CD14-positive monocyte (primary cell): ENCODE measurements at regions not wholly inside any gene's neighbourhood (a gene's known extent, or its start where the extent isn't known, plus 50 kb on each side); places are given as distances from the start of the nearest gene placed in this dataset.

Source experiments
- DNase-seq, 3 donors: peaks; one replicate each; pipeline ENCODE4 v3.0.0-alpha.2; 2011 to 2022
- H2AFZ ChIP-seq: 2 replicates; pipeline ENCODE4 v1.6.0; 2012; ENCODE audit warnings: mild to moderate bottlenecking, low read depth, low read length, inconsistent platforms; ENCODE audit not compliant: insufficient read depth, poor library complexity, severe bottlenecking
- H3K27ac ChIP-seq, 2 donors: 1 replicate in 1 of 2; 2 replicates in 1 of 2; pipeline ENCODE4 v1.5.1; 2012 to 2013; ENCODE audit warnings: low read length in 2 of 2, control low read depth in 1 of 2, inconsistent platforms in 1 of 2, low read depth in 1 of 2, mild to moderate bottlenecking in 1 of 2
- H3K27me3 ChIP-seq, 2 donors: one replicate each; pipeline versions ENCODE4 v1.6.0 to v1.6.1; 2011 to 2013; ENCODE audit warnings: low read length in 2 of 2; ENCODE audit not compliant: control insufficient read depth in 2 of 2, insufficient read depth in 2 of 2
- H3K36me3 ChIP-seq, 2 donors: replicated peaks in 1 of 2; 1 replicate in 1 of 2; 2 replicates in 1 of 2; pipeline versions ENCODE4 v1.5.1 to v1.6.1; 2012 to 2013; ENCODE audit warnings: low read length in 2 of 2, control low read depth in 1 of 2, inconsistent platforms in 1 of 2, mild to moderate bottlenecking in 1 of 2; ENCODE audit not compliant: insufficient read depth in 2 of 2, control insufficient read depth in 1 of 2
- H3K4me1 ChIP-seq, 2 donors: 1 replicate in 1 of 2; 2 replicates in 1 of 2; pipeline versions ENCODE4 v1.5.1 to v1.6.1; 2012 to 2013; ENCODE audit warnings: low read length in 2 of 2, control low read depth in 1 of 2, inconsistent platforms in 1 of 2, mild to moderate bottlenecking in 1 of 2, moderate library complexity in 1 of 2; ENCODE audit not compliant: insufficient read depth in 2 of 2, control insufficient read depth in 1 of 2
- H3K4me2 ChIP-seq: replicated peaks from 2 replicates; pipeline ENCODE3; 2012; ENCODE audit warnings: low read length, moderate library complexity, mild to moderate bottlenecking; ENCODE audit not compliant: poor library complexity, severe bottlenecking; ENCODE audit errors: extremely low read depth
- H3K4me3 ChIP-seq, 3 experiments: fragments of 200-600 bp in 1 of 3; sonication (generic) in 1 of 3; replicated peaks in 1 of 3; 1 replicate in 2 of 3; 2 replicates in 1 of 3; pipeline ENCODE4 v1.5.1; 2011 to 2013; ENCODE audit warnings: low read length in 3 of 3, mild to moderate bottlenecking in 3 of 3, control low read depth in 2 of 3, low read depth in 2 of 3, inconsistent platforms in 1 of 3, moderate library complexity in 1 of 3
- H3K79me2 ChIP-seq: 2 replicates; pipeline ENCODE4 v1.6.0; 2012; ENCODE audit warnings: mild to moderate bottlenecking, control low read depth, inconsistent platforms, low read length, moderate library complexity; ENCODE audit not compliant: insufficient read depth
- H3K9ac ChIP-seq: 2 replicates; pipeline ENCODE4 v1.6.0; 2017; ENCODE audit warnings: low read length, mild to moderate bottlenecking; ENCODE audit not compliant: insufficient read depth, poor library complexity, severe bottlenecking
- H3K9me3 ChIP-seq, 2 donors: replicated peaks in 1 of 2; 1 replicate in 1 of 2; 2 replicates in 1 of 2; pipeline versions ENCODE4 v1.5.1 to v1.6.1; 2012 to 2013; ENCODE audit warnings: low read length in 2 of 2, control low read depth in 1 of 2; ENCODE audit not compliant: control insufficient read depth in 1 of 2, insufficient read depth in 1 of 2
- H4K20me1 ChIP-seq: 2 replicates; pipeline ENCODE4 v1.6.0; 2012; ENCODE audit warnings: mild to moderate bottlenecking, low read length, control low read depth, moderate library complexity; ENCODE audit not compliant: insufficient read depth
- H3K27ac Mint-ChIP-seq, 7 donors: one replicate each; pipeline ENCODE4 v1.8.0; 2020; ENCODE audit warnings: mild to moderate bottlenecking in 7 of 7, mixed read lengths in 7 of 7, moderate library complexity in 6 of 7, inconsistent platforms in 2 of 7
- H3K27me3 Mint-ChIP-seq, 3 donors: one replicate each; pipeline ENCODE4 v1.8.0; 2021 to 2022; ENCODE audit warnings: low read depth in 3 of 3, mild to moderate bottlenecking in 3 of 3, mixed read lengths in 3 of 3, moderate library complexity in 3 of 3, inconsistent platforms in 1 of 3
- H3K36me3 Mint-ChIP-seq, 2 donors: one replicate each; pipeline ENCODE4 v1.8.0; 2020; ENCODE audit warnings: mixed read lengths in 2 of 2, inconsistent platforms in 1 of 2, mild to moderate bottlenecking in 1 of 2
- H3K4me1 Mint-ChIP-seq: one replicate; pipeline ENCODE4 v1.8.0; 2020; ENCODE audit warnings: mild to moderate bottlenecking, mixed read lengths
- H3K4me3 Mint-ChIP-seq, 2 donors: one replicate each; pipeline ENCODE4 v1.8.0; 2020; ENCODE audit warnings: mild to moderate bottlenecking in 2 of 2, mixed read lengths in 2 of 2, moderate library complexity in 1 of 2
- H3K9me3 Mint-ChIP-seq, 7 donors: one replicate each; pipeline ENCODE4 v1.8.0; 2020 to 2022; ENCODE audit warnings: mixed read lengths in 7 of 7, mild to moderate bottlenecking in 6 of 7, moderate library complexity in 6 of 7, inconsistent platforms in 2 of 7
- WGBS: methylation state at CpG from one replicate; pipeline ENCODE4 v1.1.5; 2013; ENCODE audit warnings: missing lambda C conversion rate; ENCODE audit not compliant: insufficient coverage; 5-methylcytosine and 5-hydroxymethylcytosine counted together
- intact Hi-C, 2 donors: fragments of 100-400 bp; cut with micrococcal nuclease; formaldehyde crosslinking; loops; one replicate each; pipeline versions ENCODE4 v1.15.0 to v1.15.1; 2023
- TF ChIP-seq, protein P1 (sequence below): fragments of 200-600 bp; IDR thresholded peaks from one replicate; pipeline ENCODE4 v1.8.0; 2022; ENCODE audit warnings: antibody characterized with exemption, mild to moderate bottlenecking

DNA sequence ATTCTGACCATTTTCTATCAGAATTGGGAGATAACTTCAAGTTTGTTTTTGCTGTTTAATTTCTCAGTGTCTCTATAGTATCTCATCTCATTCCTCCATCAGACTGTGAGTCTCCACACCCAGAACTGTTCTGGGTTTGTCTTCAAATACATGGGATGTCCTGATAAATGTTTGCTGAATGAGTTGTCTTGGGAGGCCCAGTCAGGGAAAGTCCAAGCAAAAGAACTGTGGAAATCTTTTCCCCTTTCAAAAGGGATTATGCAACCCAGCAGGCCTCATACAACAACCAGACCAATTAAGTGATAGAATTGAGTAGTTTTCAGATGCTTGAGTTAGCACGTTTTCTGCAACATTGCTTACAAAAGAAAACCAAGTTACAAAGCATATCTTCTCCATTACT is 324.4 kb downstream of the BRINP1 start:
- intact Hi-C loops = no loop called here
- no peak overlapping the region for H3K27ac ChIP-seq
- H3K9me3 ChIP-seq = peaks cover 0 to 6% of the 10 kb centered on the region in 2 donors
- no CpG with 5 or more reads among the region's 1 CpG for WGBS
- no peak overlapping the region for H3K9ac ChIP-seq
- H3K9me3 Mint-ChIP-seq = peaks cover 0 to 3% (median 2%) of the 10 kb centered on the region in 7 donors
- H3K4me1 Mint-ChIP-seq = no peaks in the 10 kb centered on the region
- H3K27me3 Mint-ChIP-seq = peaks cover 0 to 2% (median 0%) of the 10 kb centered on the region in 3 donors
- H3K4me1 ChIP-seq = no peaks in the 10 kb centered on the region
- no peak overlapping the region for H2AFZ ChIP-seq
- DNase-seq = no peak
- H3K4me3 ChIP-seq = no peak overlapping the region
- TF ChIP-seq, protein P1, sequence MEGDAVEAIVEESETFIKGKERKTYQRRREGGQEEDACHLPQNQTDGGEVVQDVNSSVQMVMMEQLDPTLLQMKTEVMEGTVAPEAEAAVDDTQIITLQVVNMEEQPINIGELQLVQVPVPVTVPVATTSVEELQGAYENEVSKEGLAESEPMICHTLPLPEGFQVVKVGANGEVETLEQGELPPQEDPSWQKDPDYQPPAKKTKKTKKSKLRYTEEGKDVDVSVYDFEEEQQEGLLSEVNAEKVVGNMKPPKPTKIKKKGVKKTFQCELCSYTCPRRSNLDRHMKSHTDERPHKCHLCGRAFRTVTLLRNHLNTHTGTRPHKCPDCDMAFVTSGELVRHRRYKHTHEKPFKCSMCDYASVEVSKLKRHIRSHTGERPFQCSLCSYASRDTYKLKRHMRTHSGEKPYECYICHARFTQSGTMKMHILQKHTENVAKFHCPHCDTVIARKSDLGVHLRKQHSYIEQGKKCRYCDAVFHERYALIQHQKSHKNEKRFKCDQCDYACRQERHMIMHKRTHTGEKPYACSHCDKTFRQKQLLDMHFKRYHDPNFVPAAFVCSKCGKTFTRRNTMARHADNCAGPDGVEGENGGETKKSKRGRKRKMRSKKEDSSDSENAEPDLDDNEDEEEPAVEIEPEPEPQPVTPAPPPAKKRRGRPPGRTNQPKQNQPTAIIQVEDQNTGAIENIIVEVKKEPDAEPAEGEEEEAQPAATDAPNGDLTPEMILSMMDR = no peak
- H3K79me2 ChIP-seq = no peaks in the 10 kb centered on the region
- no peaks in the 10 kb centered on the region for H3K27me3 ChIP-seq
- no peak overlapping the region for H3K27ac Mint-ChIP-seq
- no peaks in the 10 kb centered on the region for H3K36me3 Mint-ChIP-seq
- no peak overlapping the region for H3K4me2 ChIP-seq
- H3K36me3 ChIP-seq = no peaks in the 10 kb centered on the region
- H4K20me1 ChIP-seq = no peaks in the 10 kb centered on the region
- H3K4me3 Mint-ChIP-seq = no peak overlapping the region

DNA sequence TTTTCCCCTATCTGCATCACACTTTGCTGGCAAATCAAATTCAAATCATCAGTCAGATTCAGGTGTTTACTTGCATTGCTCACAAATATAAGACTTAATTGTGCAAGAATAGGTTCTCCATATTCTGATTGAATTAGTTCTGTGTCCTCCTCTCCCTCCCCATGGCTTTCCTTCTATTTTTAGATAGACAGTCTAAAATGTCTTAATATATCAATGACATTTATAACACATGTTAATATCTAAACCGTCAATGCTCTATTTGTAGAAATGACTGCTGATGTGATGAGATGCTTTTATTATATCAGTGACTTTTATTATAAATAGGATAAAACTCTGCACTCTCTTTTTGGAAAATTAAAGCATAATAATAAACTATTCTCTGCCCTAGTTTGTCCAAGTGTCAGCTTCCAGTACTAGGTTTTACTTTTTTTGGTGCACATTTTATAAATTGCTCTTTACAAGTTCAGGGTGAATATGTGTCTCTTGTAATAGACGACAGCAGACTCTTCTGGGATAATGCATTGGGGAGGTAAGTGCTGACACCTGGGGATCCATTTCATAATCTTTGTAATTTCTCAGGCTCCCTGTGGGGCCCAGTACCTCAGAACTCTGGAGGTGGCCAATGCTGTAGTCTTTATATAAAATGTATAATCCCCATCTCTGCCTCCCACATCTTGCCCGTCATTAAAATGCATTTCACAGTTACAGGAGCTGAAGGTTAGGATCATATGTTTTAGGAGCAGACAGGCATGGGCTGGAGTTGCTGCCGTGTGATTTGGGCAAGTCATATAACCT is 321.5 kb downstream of the BRINP1 start:
- Mint-ChIP-seq H3K4me3 (no peak overlapping the region), H3K4me1 (no peaks in the 10 kb centered on the region), H3K27ac (no peak overlapping the region), H3K27me3 (no peaks in the 10 kb centered on the region), H3K36me3 (no peaks in the 10 kb centered on the region), H3K9me3 (peaks cover 0 to 3% (median 0%) of the 10 kb centered on the region in 7 donors)
- no peaks in the 10 kb centered on the region for H4K20me1 ChIP-seq
- H3K79me2 ChIP-seq = no peaks in the 10 kb centered on the region
- no peak overlapping the region for H3K27ac ChIP-seq
- no peak overlapping the region for H3K9ac ChIP-seq
- H3K27me3 ChIP-seq = no peaks in the 10 kb centered on the region
- H3K4me2 ChIP-seq = no peak overlapping the region
- no peaks in the 10 kb centered on the region for H3K9me3 ChIP-seq
- intact Hi-C loops = no loop called here
- no peaks in the 10 kb centered on the region for H3K36me3 ChIP-seq
- H2AFZ ChIP-seq = no peak overlapping the region
- no peaks in the 10 kb centered on the region for H3K4me1 ChIP-seq
- DNase-seq = no peak
- TF ChIP-seq, protein P1 = no peak
- H3K4me3 ChIP-seq = no peak overlapping the region
- WGBS = 86% methylated on average over 1 of the region's 4 CpGs
